ENCODE measurements at regions not wholly inside any gene's neighbourhood (a gene's known extent, or its start where the extent isn't known, plus 50 kb on each side); places are given as distances from the start of the nearest gene placed in this dataset.

GRCh38 chr20:43244647-43245046, 54.9 kb upstream of the PTPRT start:
- no peak for DNase-seq (ENCODE audit: low read depth in 3 of 3)

GRCh38 chr20:43243672-43244269, 54.1 kb upstream of the PTPRT start:
- no peak for DNase-seq (ENCODE audit: low read depth in 3 of 3)

- no peak for DNase-seq (ENCODE audit: low read depth in 3 of 3)
Observed at GRCh38 chr20:43241057-43241702, 51.5 kb upstream of the PTPRT start.

Data from stimulated activated CD4-positive, alpha-beta T cell treated with anti-CD3 and anti-CD28 coated beads, TNF-alpha, amount 100 ng/mL, for 24 hours (primary cell).